GM23248 (cell line): ENCODE measurements at regions not wholly inside any gene's neighbourhood (a gene's known extent, or its start where the extent isn't known, plus 50 kb on each side); places are given as distances from the start of the nearest gene placed in this dataset.

ENCODE experiments used
- DNase-seq: peaks from one replicate; pipeline ENCODE4 v3.0.0-alpha.2; 2015
- H2AFZ ChIP-seq: fragments of 200-600 bp; sonication (generic); 2 replicates; pipeline ENCODE4 v1.6.1; 2016; ENCODE audit warnings: antibody characterized with exemption
- H3F3A ChIP-seq: fragments of 200-600 bp; sonication (generic); 2 replicates; pipeline ENCODE4 v1.6.1; 2016; ENCODE audit warnings: mild to moderate bottlenecking, antibody characterized with exemption, mixed run types; ENCODE audit not compliant: insufficient read depth
- H3K27ac ChIP-seq: fragments of 200-600 bp; sonication (generic); 2 replicates; pipeline ENCODE4 v1.5.1; 2016; ENCODE audit warnings: mild to moderate bottlenecking
- H3K27me3 ChIP-seq: fragments of 200-600 bp; sonication (generic); replicated peaks from 2 replicates; pipeline ENCODE4 v1.6.1; 2016; ENCODE audit warnings: mild to moderate bottlenecking; ENCODE audit not compliant: insufficient read depth
- H3K36me3 ChIP-seq: fragments of 200-600 bp; sonication (generic); 2 replicates; pipeline ENCODE4 v1.6.1; 2016; ENCODE audit warnings: low read depth, mild to moderate bottlenecking
- H3K4me1 ChIP-seq: fragments of 200-600 bp; sonication (generic); 2 replicates; pipeline ENCODE4 v1.6.1; 2016; ENCODE audit warnings: mild to moderate bottlenecking; ENCODE audit not compliant: insufficient read depth
- H3K4me2 ChIP-seq: fragments of 200-600 bp; sonication (generic); one replicate; pipeline ENCODE4 v1.6.1; 2016; ENCODE audit warnings: mild to moderate bottlenecking; ENCODE audit not compliant: unreplicated experiment
- H3K4me3 ChIP-seq: fragments of 200-600 bp; sonication (generic); 2 replicates; pipeline ENCODE4 v1.5.1; 2016; ENCODE audit warnings: mild to moderate bottlenecking
- H3K79me2 ChIP-seq: fragments of 200-600 bp; sonication (generic); 2 replicates; pipeline ENCODE4 v1.6.1; 2016; ENCODE audit warnings: mild to moderate bottlenecking; ENCODE audit not compliant: insufficient read depth
- H3K9ac ChIP-seq: fragments of 200-600 bp; sonication (generic); 2 replicates; pipeline ENCODE4 v1.6.1; 2016; ENCODE audit warnings: mild to moderate bottlenecking
- H3K9me2 ChIP-seq: fragments of 200-600 bp; sonication (generic); 2 replicates; pipeline ENCODE4 v1.6.1; 2016; ENCODE audit warnings: mixed run types, mild to moderate bottlenecking, moderate library complexity; ENCODE audit not compliant: insufficient read depth
- H3K9me3 ChIP-seq: fragments of 200-600 bp; sonication (generic); one replicate; pipeline ENCODE4 v1.6.1; 2017; ENCODE audit warnings: low read depth
- H4K20me1 ChIP-seq: fragments of 200-600 bp; sonication (generic); 2 replicates; pipeline ENCODE4 v1.6.0; 2016; ENCODE audit not compliant: insufficient read depth
- EZH2 ChIP-seq: fragments of 200-600 bp; sonication (generic); IDR thresholded peaks from 2 replicates; pipeline ENCODE4 v1.6.1; 2018; ENCODE audit warnings: antibody characterized with exemption, mild to moderate bottlenecking; ENCODE audit not compliant: insufficient read depth, poor library complexity, severe bottlenecking
- EZH2phosphoT487 ChIP-seq: fragments of 200-600 bp; sonication (generic); IDR thresholded peaks from 2 replicates; pipeline ENCODE4 v1.6.1; 2018; ENCODE audit warnings: antibody characterized with exemption, moderate library complexity, mild to moderate bottlenecking, low read depth; ENCODE audit not compliant: insufficient read depth
- WGBS, 2 experiments: methylation state at CpG; one replicate each; pipeline ENCODE4 v1.1.6; 2015 to 2017; ENCODE audit warnings: low lambda C conversion rate in 2 of 2, low coverage in 1 of 2; ENCODE audit errors: missing lambda C conversion rate in 2 of 2; 5-methylcytosine and 5-hydroxymethylcytosine counted together
- in situ Hi-C: fragments of 300-500 bp; cut with MboI; formaldehyde crosslinking; loops from 2 replicates; pipeline ENCODE4 v1.15.0; 2020

- Histone ChIP-seq H3K4me3 (no peak overlapping the region), H3K36me3 (no peaks in the 10 kb centered on the region), H3K4me2 (peak overlapping the region; percentile 5), H2AFZ (peak overlapping the region; percentile 42), H3K27me3 (no peaks in the 10 kb centered on the region; the same call in 1 of the 2 replicates), H3K27ac (peak overlapping the region; percentile 48), H3K79me2 (no peaks in the 10 kb centered on the region), H3K9me3 (no peaks in the 10 kb centered on the region), H3K9ac (peak overlapping the region; percentile 65), H3K4me1 (peaks cover 11% of the 10 kb centered on the region), H3F3A (peaks cover 10% of the 10 kb centered on the region; the same call in 1 of the 2 replicates), H4K20me1 (no peaks in the 10 kb centered on the region), H3K9me2 (no peaks in the 10 kb centered on the region)
- peak; percentile 64 for DNase-seq
- in situ Hi-C loops: no loop called here
- WGBS, 2 experiments: 40 to 41% methylated on average over 10 of the region's 10 CpGs
- TF ChIP-seq EZH2 (no peak), EZH2phosphoT487 (no peak)
Observed at GRCh38 chr18:45449418-45450227, 165.7 kb upstream of the SLC14A2 start.

DNA sequence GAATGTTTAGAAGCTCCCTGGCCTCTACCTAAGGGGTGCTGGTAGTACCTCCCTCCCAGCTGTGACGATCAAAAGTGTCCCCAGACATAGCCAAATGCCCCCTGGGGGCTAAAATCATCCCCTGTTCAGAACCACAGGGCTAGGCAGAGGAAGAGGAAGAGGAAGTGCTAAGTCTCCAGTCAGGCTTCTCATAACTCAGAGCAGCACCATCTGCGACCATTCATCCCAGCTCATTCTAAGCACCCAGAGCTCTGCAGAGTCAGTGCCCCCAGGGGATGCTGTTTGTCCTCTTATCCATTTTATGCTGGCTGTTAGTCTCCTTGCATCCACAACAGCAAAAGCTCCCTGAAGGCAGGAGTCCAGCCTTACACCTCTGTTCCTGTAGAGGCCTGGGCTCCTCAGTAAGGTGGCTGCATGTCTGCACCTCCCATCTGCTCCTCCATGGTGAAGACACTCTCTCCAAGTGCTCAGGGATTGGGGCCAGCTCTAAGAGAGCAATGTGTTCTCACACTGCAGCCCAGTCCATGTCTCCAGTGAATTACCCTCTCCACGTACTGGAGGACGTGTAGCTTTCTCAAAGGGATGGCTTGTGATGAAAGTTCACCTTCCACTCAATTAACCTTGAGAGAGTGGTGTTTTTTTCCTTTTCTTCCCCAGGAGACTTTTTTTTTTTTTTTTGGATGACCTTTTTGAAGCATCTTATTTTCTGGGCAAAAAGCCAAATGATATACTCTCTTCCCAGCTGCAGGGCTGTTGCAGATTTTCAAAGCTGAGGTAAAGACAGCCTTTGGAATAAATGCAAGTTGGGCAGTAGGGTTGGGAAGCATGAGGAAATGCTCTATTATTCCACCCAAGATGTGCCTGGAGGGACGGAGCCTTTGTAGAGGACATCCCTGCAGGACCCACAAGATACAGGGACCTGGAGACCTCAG is 158.9 kb upstream of the SLC14A2 start:
- in situ Hi-C loops: no loop called here
- H3K9me3 ChIP-seq: no peaks in the 10 kb centered on the region
- WGBS, 2 experiments: 61 to 73% methylated on average over 5 of the region's 5 CpGs

GRCh38 chr18:45458033-45458432 is 157.2 kb upstream of the SLC14A2 start:
- no peaks in the 10 kb centered on the region for H3K4me1 ChIP-seq
- H3K36me3 ChIP-seq: no peaks in the 10 kb centered on the region
- no peaks in the 10 kb centered on the region for H3K9me3 ChIP-seq
- no peaks in the 10 kb centered on the region for H3K9me2 ChIP-seq
- H3K79me2 ChIP-seq: no peaks in the 10 kb centered on the region
- DNase-seq: no peak
- H3K4me2 ChIP-seq: no peak overlapping the region
- no peak overlapping the region for H2AFZ ChIP-seq
- TF ChIP-seq EZH2phosphoT487: no peak
- TF ChIP-seq EZH2: no peak
- 31 to 38% methylated on average over 1 of the region's 1 CpG for WGBS, 2 experiments
- H3K9ac ChIP-seq: no peak overlapping the region
- no peak overlapping the region for H3K27ac ChIP-seq
- H3F3A ChIP-seq: no peaks in the 10 kb centered on the region
- in situ Hi-C loops: no loop called here
- H3K27me3 ChIP-seq: peaks cover 10% of the 10 kb centered on the region; the same call in 1 of the 2 replicates
- H3K4me3 ChIP-seq: no peak overlapping the region
- no peaks in the 10 kb centered on the region for H4K20me1 ChIP-seq

More for the DNA sequence above, 158.9 kb upstream of the SLC14A2 start:
- Histone ChIP-seq H3K27ac (no peak overlapping the region), H4K20me1 (no peaks in the 10 kb centered on the region), H3K9me2 (no peaks in the 10 kb centered on the region), H3K4me1 (no peaks in the 10 kb centered on the region), H3K27me3 (peaks cover 10% of the 10 kb centered on the region; the same call in 1 of the 2 replicates), H3K9ac (no peak overlapping the region), H3K36me3 (no peaks in the 10 kb centered on the region), H3K4me3 (no peak overlapping the region), H3K79me2 (no peaks in the 10 kb centered on the region), H3F3A (no peaks in the 10 kb centered on the region), H3K4me2 (no peak overlapping the region), H2AFZ (no peak overlapping the region)
- TF ChIP-seq EZH2 (no peak), EZH2phosphoT487 (no peak)
- DNase-seq: peak; percentile 7

DNA sequence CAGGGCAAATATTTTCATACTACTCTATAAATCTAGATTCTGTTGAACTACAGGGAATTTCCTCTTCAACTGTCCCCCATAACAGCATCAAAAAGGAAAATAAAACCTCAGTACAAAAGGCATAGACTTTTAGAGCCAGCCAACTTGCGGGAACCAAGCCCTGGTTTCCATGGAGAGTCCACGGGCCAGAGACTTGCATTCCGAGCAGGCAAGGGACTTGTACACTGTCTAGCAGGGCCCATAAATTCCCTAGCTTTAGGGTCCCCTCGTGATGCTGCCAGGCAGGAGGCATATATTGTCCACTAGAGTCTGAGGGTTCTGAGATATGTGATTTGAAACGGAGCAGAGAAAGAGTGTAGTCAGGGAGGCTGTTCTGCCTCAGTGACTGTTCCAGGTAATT is 153.1 kb upstream of the SLC14A2 start:
- TF ChIP-seq EZH2 (no peak), EZH2phosphoT487 (no peak)
- Histone ChIP-seq H3K9me2 (no peaks in the 10 kb centered on the region), H3K36me3 (no peaks in the 10 kb centered on the region), H3F3A (no peaks in the 10 kb centered on the region), H3K27ac (no peak overlapping the region), H2AFZ (no peak overlapping the region), H3K9me3 (no peaks in the 10 kb centered on the region), H3K27me3 (peaks cover 16% of the 10 kb centered on the region; the same call in 1 of the 2 replicates), H3K79me2 (no peaks in the 10 kb centered on the region), H3K4me2 (no peak overlapping the region), H4K20me1 (no peaks in the 10 kb centered on the region), H3K4me1 (no peaks in the 10 kb centered on the region), H3K4me3 (no peak overlapping the region), H3K9ac (no peak overlapping the region)
- in situ Hi-C loops: no loop called here
- DNase-seq: no peak
- 34 to 44% methylated on average over 5 of the region's 5 CpGs for WGBS, 2 experiments
